ENCODE measurements at regions not wholly inside any gene's neighbourhood (a gene's known extent, or its start where the extent isn't known, plus 50 kb on each side); places are given as distances from the start of the nearest gene placed in this dataset.

GRCh38 chr13:62973804-62974203 lies 1558.2 kb upstream of the PCDH20 start:
- TF ChIP-seq CSRNP3 (CRISPR knock-in tag; IDR thresholded peaks at IDR 0.05) = no peak
- no peak for TF ChIP-seq PATZ1 (CRISPR knock-in tag; IDR thresholded peaks at IDR 0.05; ENCODE audit: borderline replicate concordance)
- no peak for TF ChIP-seq ISL1 (CRISPR knock-in tag; IDR thresholded peaks at IDR 0.05)
- TF ChIP-seq TOX (CRISPR knock-in tag; IDR thresholded peaks at IDR 0.05; ENCODE audit: borderline replicate concordance) = no peak
- no peak for TF ChIP-seq CSDC2 (CRISPR knock-in tag; IDR thresholded peaks at IDR 0.05)
- no peak for TF ChIP-seq ARNTL (CRISPR knock-in tag; IDR thresholded peaks at IDR 0.05; ENCODE audit: borderline replicate concordance, low read depth)
- TF ChIP-seq RARB (CRISPR knock-in tag; IDR thresholded peaks at IDR 0.05) = no peak
- TF ChIP-seq ZNF70 (CRISPR knock-in tag; IDR thresholded peaks at IDR 0.05) = no peak
- TF ChIP-seq ZFP30 (CRISPR knock-in tag; IDR thresholded peaks at IDR 0.05) = no peak
